NB4 (cell line): ENCODE measurements at regions not wholly inside any gene's neighbourhood (a gene's known extent, or its start where the extent isn't known, plus 50 kb on each side); places are given as distances from the start of the nearest gene placed in this dataset.

Experiments used
- DNase-seq: peaks from one replicate; pipeline ENCODE4 v3.0.0; 2010; ENCODE audit warnings: low read depth
- H3K4me3 ChIP-seq: one replicate; pipeline ENCODE4 v1.5.1; 2011; ENCODE audit warnings: mild to moderate bottlenecking, low read depth, low read length, moderate library complexity
- MYC ChIP-seq: IDR thresholded peaks from 2 replicates; pipeline ENCODE4 v1.6.1; 2011; ENCODE audit warnings: low read depth, low read length
- POLR2A ChIP-seq: IDR thresholded peaks from 2 replicates; pipeline ENCODE4 v1.6.1; 2011; ENCODE audit warnings: mild to moderate bottlenecking; ENCODE audit not compliant: insufficient read length; ENCODE audit errors: extremely low read depth
- TF ChIP-seq, protein P1 (sequence below): IDR thresholded peaks from one replicate; pipeline ENCODE4 v1.5.1; 2012; ENCODE audit warnings: low read depth, low read length
- TF ChIP-seq, protein P2 (sequence below): IDR thresholded peaks from 2 replicates; pipeline ENCODE4 v1.6.1; 2011; ENCODE audit warnings: low read depth, low read length

- DNase-seq, result no peak
- TF ChIP-seq MYC, result no peak
- TF ChIP-seq, protein P1, sequence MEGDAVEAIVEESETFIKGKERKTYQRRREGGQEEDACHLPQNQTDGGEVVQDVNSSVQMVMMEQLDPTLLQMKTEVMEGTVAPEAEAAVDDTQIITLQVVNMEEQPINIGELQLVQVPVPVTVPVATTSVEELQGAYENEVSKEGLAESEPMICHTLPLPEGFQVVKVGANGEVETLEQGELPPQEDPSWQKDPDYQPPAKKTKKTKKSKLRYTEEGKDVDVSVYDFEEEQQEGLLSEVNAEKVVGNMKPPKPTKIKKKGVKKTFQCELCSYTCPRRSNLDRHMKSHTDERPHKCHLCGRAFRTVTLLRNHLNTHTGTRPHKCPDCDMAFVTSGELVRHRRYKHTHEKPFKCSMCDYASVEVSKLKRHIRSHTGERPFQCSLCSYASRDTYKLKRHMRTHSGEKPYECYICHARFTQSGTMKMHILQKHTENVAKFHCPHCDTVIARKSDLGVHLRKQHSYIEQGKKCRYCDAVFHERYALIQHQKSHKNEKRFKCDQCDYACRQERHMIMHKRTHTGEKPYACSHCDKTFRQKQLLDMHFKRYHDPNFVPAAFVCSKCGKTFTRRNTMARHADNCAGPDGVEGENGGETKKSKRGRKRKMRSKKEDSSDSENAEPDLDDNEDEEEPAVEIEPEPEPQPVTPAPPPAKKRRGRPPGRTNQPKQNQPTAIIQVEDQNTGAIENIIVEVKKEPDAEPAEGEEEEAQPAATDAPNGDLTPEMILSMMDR, result no peak
- TF ChIP-seq, protein P2, sequence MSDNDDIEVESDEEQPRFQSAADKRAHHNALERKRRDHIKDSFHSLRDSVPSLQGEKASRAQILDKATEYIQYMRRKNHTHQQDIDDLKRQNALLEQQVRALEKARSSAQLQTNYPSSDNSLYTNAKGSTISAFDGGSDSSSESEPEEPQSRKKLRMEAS, result no peak
- no peak for TF ChIP-seq POLR2A
These were observed 153.8 kb downstream of the LRIG3 start for GRCh38 chr12:58766513-58766870.

DNA sequence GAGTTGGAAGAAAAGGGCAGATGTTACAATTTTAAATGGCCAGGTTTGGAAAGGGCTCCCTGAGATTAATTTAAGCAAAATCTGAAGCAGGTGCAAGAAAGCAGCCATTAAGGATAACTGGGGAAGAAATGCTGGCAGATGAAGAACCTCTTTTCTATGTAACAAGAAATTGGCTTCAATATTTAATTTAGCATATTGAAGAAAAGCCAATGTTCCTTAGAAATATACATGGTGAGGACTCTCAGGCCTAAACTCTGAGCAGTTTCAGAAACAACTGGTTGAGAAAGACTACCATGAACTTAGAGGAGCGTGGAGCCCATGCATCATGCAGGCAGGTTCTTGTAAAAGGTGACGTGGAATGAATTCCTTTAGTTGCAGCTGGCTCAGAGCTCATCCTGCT, 152.8 kb downstream of the LRIG3 start:
- no peak overlapping the region for H3K4me3 ChIP-seq
- TF ChIP-seq, protein P2, result no peak
- no peak for TF ChIP-seq MYC
- TF ChIP-seq, protein P1, result no peak
- no peak for TF ChIP-seq POLR2A
- no peak for DNase-seq

More at GRCh38 chr12:58766513-58766870, 153.8 kb downstream of the LRIG3 start:
- H3K4me3 ChIP-seq, result no peak overlapping the region

DNA sequence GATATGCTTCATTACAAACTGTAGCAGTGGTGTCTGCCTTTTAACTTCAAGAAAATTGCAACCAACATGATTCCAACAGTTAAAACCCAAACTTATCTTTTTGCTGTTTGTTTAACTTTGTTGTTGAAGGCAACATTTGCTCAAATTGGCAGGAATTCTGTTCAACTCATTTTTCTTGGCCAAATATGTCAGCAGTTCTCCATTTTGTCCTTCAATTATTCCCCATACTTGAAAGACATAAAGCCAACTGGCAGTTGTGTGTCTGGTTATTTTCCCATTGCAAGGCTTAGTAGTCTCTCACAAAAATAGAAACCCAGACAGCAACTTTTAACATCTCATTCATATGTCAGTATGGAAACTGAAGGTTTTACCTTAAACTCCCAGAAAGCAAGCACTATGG, 146.3 kb downstream of the LRIG3 start:
- TF ChIP-seq POLR2A, result no peak
- TF ChIP-seq, protein P2, result no peak
- no peak for TF ChIP-seq MYC
- TF ChIP-seq, protein P1, result no peak
- no peak for DNase-seq
- H3K4me3 ChIP-seq, result no peak overlapping the region

DNA sequence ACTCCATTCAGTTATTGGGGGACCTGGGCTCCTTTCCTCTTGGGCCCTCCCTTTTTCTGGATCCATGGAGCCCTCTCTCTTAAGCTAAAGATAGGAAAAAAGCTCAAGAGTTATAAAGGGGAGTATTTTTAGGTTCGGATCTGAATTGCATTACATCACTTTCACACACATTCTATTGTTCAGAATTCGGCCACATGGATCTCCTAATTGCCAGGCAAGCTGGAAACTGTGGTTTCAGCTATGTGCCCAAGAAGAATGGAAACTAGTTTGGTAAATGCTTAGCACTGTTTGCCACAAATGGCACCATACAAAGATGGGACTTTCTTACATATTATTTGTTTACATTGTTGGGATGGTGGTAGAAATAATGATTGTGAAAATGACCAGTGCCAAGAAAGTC, 145.6 kb downstream of the LRIG3 start:
- H3K4me3 ChIP-seq, result no peak overlapping the region
- DNase-seq, result no peak
- TF ChIP-seq POLR2A (no peak), MYC (no peak)
- TF ChIP-seq, protein P2, result no peak
- TF ChIP-seq, protein P1, result no peak

GRCh38 chr12:58775396-58775795, 144.9 kb downstream of the LRIG3 start:
- TF ChIP-seq, protein P1, result no peak
- TF ChIP-seq POLR2A (no peak), MYC (no peak)
- TF ChIP-seq, protein P2, result no peak
- H3K4me3 ChIP-seq, result no peak overlapping the region
- DNase-seq, result no peak

DNA sequence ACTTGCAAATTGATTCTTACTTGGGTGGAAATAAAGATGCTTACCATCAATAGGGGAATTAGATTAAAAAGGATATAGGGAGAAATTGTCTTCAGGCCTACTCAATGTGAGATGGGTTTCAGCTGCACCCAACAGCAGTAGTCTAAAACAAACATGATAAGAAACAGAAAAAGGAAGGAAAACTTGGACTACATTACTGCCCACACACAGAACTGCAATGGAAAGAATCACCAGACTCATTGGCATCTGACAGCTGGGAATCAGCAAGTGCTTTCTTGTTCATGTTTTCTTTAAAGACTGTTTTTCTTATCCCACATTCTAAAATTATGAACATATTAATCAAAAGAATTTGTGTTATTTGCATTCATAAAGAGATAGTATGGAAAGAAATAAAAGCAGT, 144.2 kb downstream of the LRIG3 start:
- TF ChIP-seq MYC, result no peak
- TF ChIP-seq, protein P2, result no peak
- TF ChIP-seq POLR2A, result no peak
- TF ChIP-seq, protein P1, result no peak
- no peak overlapping the region for H3K4me3 ChIP-seq
- no peak for DNase-seq
